GM18858 (cell line): ENCODE measurements at regions not wholly inside any gene's neighbourhood (a gene's known extent, or its start where the extent isn't known, plus 50 kb on each side); places are given as distances from the start of the nearest gene placed in this dataset.
"Not testable (repeated sequence)": the region's sequence is repeated elsewhere in the genome, so short reads cannot be mapped to it uniquely, and the experiment has no call there.

ENCODE experiments used
- ATAC-seq: cut with Tn5 transposase; IDR thresholded peaks from one replicate; pipeline ENCODE4 v1.9.1; 2021; ENCODE audit not compliant: unreplicated experiment

DNA sequence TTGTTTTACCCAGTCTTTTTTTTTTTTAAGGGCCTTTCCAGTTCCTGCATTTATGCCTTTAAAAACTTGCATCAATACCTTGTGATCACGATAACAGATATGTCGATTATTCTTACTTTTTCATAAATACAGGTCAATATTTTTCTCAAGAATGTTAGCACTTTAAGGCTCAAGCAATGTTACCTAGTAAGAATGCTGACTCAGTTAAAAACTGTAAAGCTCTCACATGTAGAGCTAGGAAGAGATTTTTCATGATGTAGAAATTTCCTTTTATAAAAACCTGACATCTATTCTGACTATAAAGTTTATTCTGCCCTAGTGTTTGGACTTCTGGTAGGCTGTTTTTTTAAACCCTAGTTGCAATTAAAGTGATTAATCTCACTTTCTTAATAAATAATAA is 684.0 kb downstream of the ZBBX start:
- no peak for ATAC-seq

GRCh38 chr3:166688665-166689064 is 691.4 kb downstream of the ZBBX start:
- ATAC-seq = no peak

GRCh38 chr3:166685246-166685645 is 694.9 kb downstream of the ZBBX start:
- no peak for ATAC-seq

GRCh38 chr3:166684077-166684476 is 696.0 kb downstream of the ZBBX start:
- ATAC-seq = not testable (repeated sequence)

DNA sequence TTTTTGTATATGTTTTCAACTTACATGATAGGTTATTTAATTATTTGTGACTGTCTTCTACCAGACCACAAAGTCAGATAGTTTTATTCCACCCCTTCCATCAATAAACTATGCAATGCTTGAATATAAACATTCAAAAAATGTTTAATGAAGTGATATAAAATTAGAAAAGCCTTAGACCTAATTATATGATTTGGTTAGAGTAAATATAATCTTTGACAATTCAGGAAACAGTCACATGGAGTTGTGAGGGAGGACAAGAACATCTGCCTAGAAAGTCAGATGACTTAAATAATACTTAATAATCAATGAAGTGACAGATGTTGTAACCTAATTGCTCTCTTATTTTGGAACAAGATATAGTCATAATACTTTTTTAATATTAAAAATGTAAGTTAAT is 710.3 kb downstream of the ZBBX start:
- no peak for ATAC-seq

DNA sequence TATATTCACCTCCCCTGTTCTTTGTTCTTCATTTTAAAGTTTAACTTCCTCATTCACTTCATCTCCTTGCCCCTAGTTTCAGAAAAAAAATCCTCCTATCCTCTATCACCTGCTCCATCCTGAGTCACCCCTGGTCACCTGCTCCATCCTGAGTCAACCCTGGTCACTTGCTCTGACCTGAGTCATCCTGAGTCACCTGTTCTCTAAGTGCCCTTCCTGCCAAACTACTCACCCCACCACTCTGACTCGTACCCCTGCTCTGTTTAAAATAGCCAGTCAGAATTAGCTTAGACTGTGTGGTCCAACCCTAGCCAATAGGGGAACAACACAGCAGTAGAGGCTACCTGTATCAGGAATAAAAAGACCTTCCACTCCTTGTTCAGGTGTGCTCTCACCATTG is 716.9 kb downstream of the ZBBX start:
- no peak for ATAC-seq

- no peak for ATAC-seq
Observed at GRCh38 chr3:166661621-166662020, 718.5 kb downstream of the ZBBX start.

DNA sequence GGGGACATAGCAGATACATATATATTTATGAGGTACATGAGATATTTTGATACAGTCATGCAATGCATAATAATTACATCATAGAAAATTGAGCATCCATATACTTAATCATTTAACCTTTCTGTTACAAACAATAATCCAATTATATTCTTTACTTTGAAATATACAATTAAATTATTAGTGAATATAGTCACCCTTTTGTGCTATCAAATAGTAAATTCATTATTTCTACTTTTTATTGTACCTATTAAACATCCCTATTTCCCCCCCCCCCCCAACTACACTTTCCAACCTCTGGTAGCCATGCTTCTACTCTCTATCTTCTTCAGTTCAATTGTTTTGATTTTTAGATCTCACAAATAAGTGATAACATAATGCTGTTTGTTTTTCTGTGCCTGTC is 719.1 kb downstream of the ZBBX start:
- ATAC-seq = no peak

DNA sequence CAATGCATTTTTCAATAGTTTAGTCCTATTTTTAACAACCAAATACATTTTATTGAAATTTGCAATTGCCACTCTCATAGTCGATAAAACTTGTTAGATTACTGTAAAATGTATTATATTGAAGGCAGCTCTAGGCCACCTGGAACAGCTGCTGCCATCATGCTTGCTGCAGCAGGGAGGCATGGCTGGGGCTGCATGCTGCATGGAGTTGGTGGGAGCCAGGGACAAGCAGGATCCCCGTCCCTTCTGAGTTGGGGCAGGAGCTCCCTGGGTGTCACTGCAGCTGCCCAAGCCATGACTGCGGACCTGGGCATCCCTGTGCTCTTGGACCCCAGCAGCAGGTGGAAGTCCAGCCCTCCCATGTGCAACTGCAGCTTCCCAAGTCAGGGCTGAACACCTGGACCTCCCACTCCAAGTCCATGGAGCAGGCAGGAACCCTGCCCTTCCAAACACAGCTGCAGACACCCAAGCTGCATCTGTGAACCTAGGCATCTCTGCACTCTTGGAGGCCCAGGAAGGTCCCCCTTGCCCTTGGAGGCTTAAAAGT is 742.0 kb downstream of the ZBBX start:
- ATAC-seq = no peak

DNA sequence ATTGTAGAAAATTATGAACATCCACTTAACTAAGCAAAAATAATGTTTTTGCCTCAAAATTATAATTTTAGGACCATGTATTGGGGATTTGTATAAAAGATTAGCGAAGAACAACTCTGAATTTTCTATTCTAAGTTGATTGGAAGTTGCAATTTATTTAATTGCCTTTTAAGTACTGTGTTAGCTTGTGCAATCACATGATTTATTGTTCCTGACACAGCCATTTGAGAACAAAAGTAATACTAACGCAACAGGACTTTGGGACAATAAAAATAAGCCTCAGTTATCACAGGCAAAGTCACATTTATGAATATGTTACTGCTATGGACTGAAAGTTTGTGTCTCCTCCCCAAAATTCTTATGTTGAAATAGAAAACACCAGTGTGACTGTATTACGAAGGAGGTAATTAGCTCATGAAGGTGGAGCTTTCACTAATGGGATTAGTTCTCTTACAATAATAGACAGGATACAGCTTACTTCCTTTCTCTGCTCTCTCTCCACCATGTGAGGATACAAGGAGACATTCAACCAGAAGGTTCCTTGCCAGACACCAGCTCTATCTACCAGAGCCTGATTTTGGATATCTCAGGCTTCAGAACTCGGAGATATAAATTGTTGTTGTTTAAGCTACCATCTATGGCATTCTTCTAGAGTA is 745.9 kb downstream of the ZBBX start:
- no peak for ATAC-seq

- ATAC-seq = no peak
Observed at GRCh38 chr3:166630190-166630589, 749.9 kb downstream of the ZBBX start.

- ATAC-seq = no peak
Observed at GRCh38 chr3:166613365-166613764, 766.7 kb downstream of the ZBBX start.

GRCh38 chr3:166612761-166613160 is 767.3 kb downstream of the ZBBX start:
- not testable (repeated sequence) for ATAC-seq

- no peak for ATAC-seq
Observed at GRCh38 chr3:166607933-166608521, 770.8 kb upstream of the BCHE start.

DNA sequence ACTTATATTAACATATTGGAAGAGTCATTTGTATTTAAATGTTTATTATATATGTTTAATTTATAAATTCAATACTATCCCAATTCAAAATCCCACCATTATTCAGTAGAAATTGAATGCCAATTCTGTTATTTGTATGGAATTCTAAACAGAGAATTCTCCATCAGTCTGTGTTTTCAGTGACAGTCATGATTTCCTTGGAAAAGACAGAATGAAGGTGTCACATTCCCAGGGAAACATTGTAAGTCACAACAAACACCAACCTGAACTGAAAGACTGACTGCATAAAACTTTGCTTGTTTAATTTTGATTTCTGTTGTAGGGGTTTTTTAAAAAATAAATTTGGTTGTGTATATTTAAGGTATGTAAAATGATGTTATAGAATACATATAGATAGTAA is 769.8 kb upstream of the BCHE start:
- ATAC-seq = no peak

DNA sequence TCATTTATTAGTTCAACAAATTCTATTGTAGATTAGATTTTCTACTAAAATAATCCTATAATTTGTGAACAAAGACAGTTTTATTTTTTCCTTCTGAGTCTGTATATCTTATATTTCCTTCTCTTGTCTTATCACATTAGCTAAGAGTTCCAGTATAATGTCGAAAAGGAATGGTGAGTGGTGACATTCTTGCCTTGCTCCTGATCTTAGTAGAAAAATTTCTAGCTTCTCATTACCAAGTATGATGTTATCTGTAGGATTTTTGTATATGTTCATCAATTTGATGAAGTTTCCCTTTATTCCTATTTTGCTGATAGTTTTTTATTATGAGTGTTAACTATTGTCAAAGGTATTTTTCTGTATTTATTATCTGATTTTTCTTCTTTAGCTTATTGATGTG is 756.6 kb upstream of the BCHE start:
- ATAC-seq = no peak

GRCh38 chr3:166582236-166582635 is 745.0 kb upstream of the BCHE start:
- no peak for ATAC-seq

DNA sequence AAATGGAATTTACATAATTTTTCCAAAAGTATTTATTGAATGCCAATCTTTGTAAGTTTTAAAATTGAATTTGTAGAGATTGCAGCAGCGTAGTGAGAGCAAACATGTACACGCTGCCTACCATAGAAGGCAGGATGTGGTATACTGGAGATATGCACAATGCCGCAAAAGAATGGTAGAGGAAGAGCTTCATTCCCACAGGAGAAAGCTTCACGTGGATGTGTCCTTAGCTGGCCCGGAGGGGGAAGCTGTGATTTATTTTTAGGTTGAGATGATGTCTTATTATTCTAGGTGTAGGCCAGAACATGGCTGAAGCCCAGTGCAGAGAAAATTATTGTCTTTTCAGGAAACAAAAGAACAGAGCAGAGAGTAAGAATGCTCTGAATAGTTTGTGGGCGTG is 743.3 kb upstream of the BCHE start:
- ATAC-seq = no peak

DNA sequence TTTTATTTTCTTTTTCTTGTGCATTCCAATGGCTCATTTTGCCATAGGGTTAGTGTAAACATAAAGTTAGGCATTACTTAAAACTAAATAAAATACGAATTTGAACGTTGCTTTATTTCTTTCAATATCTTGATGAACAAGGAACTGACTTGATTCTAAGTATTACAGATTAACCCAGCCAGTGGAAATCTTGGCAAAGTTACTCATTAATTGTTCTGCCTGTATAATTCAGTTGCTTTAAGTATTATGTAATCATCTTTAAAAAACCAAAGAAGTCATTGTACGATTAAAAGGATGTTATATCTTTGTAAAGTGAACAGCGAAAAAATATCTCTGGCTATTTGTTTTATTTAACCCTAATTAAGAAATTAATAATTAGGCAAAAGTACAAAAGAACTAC is 737.9 kb upstream of the BCHE start:
- no peak for ATAC-seq

DNA sequence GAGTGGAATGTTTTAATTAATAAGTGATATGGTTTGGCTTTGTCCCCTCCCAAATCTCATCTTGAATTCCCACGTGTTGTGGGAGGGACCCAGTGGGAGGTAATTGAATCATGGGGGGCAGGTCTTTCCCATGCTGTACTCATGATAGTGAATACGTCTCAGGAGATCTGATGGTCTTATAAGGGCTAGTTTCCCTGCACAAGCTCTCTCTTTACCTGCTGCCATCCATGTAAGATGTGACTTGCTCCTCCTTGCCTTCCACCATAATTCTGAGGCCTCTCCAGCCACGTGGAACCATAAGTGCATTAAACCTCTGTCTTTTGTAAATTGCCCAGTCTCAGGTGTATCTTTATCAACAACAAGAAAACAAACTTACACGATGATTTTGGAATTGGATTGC is 734.5 kb upstream of the BCHE start:
- not testable (repeated sequence) for ATAC-seq

- ATAC-seq = no peak
Observed at GRCh38 chr3:166570102-166570501, 732.9 kb upstream of the BCHE start.

- no peak for ATAC-seq
Observed at GRCh38 chr3:166569589-166569988, 732.4 kb upstream of the BCHE start.

GRCh38 chr3:166560253-166560652 is 723.0 kb upstream of the BCHE start:
- no peak for ATAC-seq
